GM12878 (cell line): ENCODE measurements at regions not wholly inside any gene's neighbourhood (a gene's known extent, or its start where the extent isn't known, plus 50 kb on each side); places are given as distances from the start of the nearest gene placed in this dataset.

Experiments used
- ATAC-seq: fragments of 200-7000 bp; cut with Tn5 transposase; 3 replicates; pipeline ENCODE4 v1.9.1; 2020; ENCODE audit warnings: mild to moderate bottlenecking, moderate library complexity
- BruUV-seq: library from RNA; stranded (reverse); fragments of 400-500 nt; replicated peaks from 2 replicates; lab custom pipeline; 2021; lab: Mats Ljungman, UMichigan
- CTCF ChIA-PET: fragments of 300-600 bp; sonication (Branson Sonifier 250); formaldehyde crosslinking; extraction: SDS; loops from one replicate; lab custom pipeline; 2021; ENCODE audit warnings: inconsistent platforms; lab: Yijun Ruan, JAX
- POLR2A ChIA-PET: fragments of 350-600 bp; formaldehyde crosslinking; extraction: SDS; loops from one replicate; lab custom pipeline; 2021; ENCODE audit warnings: inconsistent platforms; lab: Charles Lee
- RAD21 ChIA-PET: fragments of 300-600 bp; sonication (Branson Sonifier 250); formaldehyde crosslinking; loops from one replicate; lab custom pipeline; 2023; ENCODE audit warnings: antibody characterized with exemption; ENCODE audit not compliant: unreplicated experiment; lab: Charles Lee
- SMC1A ChIA-PET: fragments of 300-600 bp; sonication (Branson Sonifier 250); formaldehyde crosslinking; loops from one replicate; lab custom pipeline; 2023; ENCODE audit not compliant: unreplicated experiment, uncharacterized antibody; lab: Charles Lee
- DNase-seq: peaks from one replicate; pipeline ENCODE4 v3.0.0-alpha.2; 2011; ENCODE audit warnings: low read depth, low spot score
- FAIRE-seq: peaks from 3 replicates; lab custom pipeline; 2011; peaks lifted over from hg19 to GRCh38; lab: Jason Lieb, UNC
- H2AFZ ChIP-seq: 2 replicates; pipeline ENCODE4 v1.6.0; 2011; ENCODE audit warnings: low read depth, low read length, control low read depth; ENCODE audit not compliant: control insufficient read depth
- H3K27ac ChIP-seq: 2 replicates; pipeline ENCODE4 v1.5.1; 2011; ENCODE audit warnings: control low read depth; ENCODE audit not compliant: control insufficient read depth, insufficient read depth
- H3K27me3 ChIP-seq, 2 experiments: replicated peaks in 1 of 2; 2 replicates each; pipeline versions ENCODE4 v1.6.0 to v1.6.1; 2011; ENCODE audit warnings: low read length in 1 of 2; ENCODE audit not compliant: control insufficient read depth in 2 of 2, insufficient read depth in 2 of 2
- H3K36me3 ChIP-seq, 2 experiments: 2 replicates each; pipeline ENCODE4 v1.5.1; 2011; ENCODE audit warnings: low read length in 1 of 2; ENCODE audit not compliant: control insufficient read depth in 2 of 2, insufficient read depth in 2 of 2
- H3K4me1 ChIP-seq: 2 replicates; pipeline ENCODE4 v1.6.1; 2011; ENCODE audit warnings: mild to moderate bottlenecking, low read length, moderate library complexity, mixed read lengths; ENCODE audit not compliant: control insufficient read depth, insufficient read depth
- H3K4me2 ChIP-seq: 2 replicates; pipeline ENCODE4 v1.6.0; 2011; ENCODE audit warnings: control low read depth; ENCODE audit not compliant: control insufficient read depth, insufficient read depth
- H3K4me3 ChIP-seq: fragments of 200-600 bp; sonication (generic); 2 replicates; pipeline ENCODE4 v1.5.1; 2016
- H3K79me2 ChIP-seq: 2 replicates; pipeline ENCODE4 v1.6.0; 2011; ENCODE audit warnings: low read length; ENCODE audit not compliant: control insufficient read depth, insufficient read depth
- H3K9ac ChIP-seq: 2 replicates; pipeline ENCODE4 v1.8.0; 2011; ENCODE audit warnings: low read length, control low read depth, mixed read lengths; ENCODE audit not compliant: control insufficient read depth, insufficient read depth
- H3K9me3 ChIP-seq: replicated peaks from 3 replicates; pipeline ENCODE4 v1.5.1; 2011; ENCODE audit warnings: mild to moderate bottlenecking, low read length; ENCODE audit not compliant: control insufficient read depth, insufficient read depth
- H4K20me1 ChIP-seq: 2 replicates; pipeline ENCODE4 v1.6.0; 2011; ENCODE audit not compliant: control insufficient read depth, insufficient read depth
- CBX3 ChIP-seq: fragments of 200-600 bp; sonication (generic); IDR thresholded peaks from 2 replicates; pipeline ENCODE4 v1.6.1; 2016; ENCODE audit warnings: low read depth, borderline replicate concordance
- CEBPB ChIP-seq, 2 experiments: fragments of 150-350 bp in 1 of 2; IDR thresholded peaks; 2 replicates each; pipeline ENCODE4 v1.6.1; 2012 to 2014; ENCODE audit warnings: low read depth in 2 of 2, low read length in 2 of 2, borderline replicate concordance in 1 of 2, inconsistent platforms in 1 of 2
- ESRRA ChIP-seq: IDR thresholded peaks from 2 replicates; pipeline ENCODE4 v1.6.1; 2012; ENCODE audit warnings: mild to moderate bottlenecking, low read length, improper control_type of control experiment
- GABPA ChIP-seq: IDR thresholded peaks from 2 replicates; pipeline ENCODE4 v1.6.1; 2014; ENCODE audit warnings: antibody characterized with exemption, low read depth, mild to moderate bottlenecking, inconsistent platforms
- GATAD2B ChIP-seq: fragments of 450-650 bp; conservative IDR thresholded peaks from 2 replicates; pipeline ENCODE4 v1.6.1; 2017; ENCODE audit warnings: low read depth, mild to moderate bottlenecking, moderate library complexity
- IKZF2 ChIP-seq, 2 experiments: fragments of 450-650 bp; IDR thresholded peaks; 2 replicates each; pipeline ENCODE4 v1.6.1; 2017; ENCODE audit warnings: mild to moderate bottlenecking in 2 of 2, moderate library complexity in 2 of 2
- KDM1A ChIP-seq: fragments of 200-600 bp; sonication (generic); IDR thresholded peaks from 2 replicates; pipeline ENCODE4 v1.6.1; 2016; ENCODE audit warnings: borderline replicate concordance
- NR2C1 ChIP-seq: fragments of 450-650 bp; IDR thresholded peaks from 2 replicates; pipeline ENCODE4 v1.6.1; 2017; ENCODE audit warnings: antibody characterized with exemption, mild to moderate bottlenecking, moderate library complexity
- RAD21 ChIP-seq: IDR thresholded peaks from 2 replicates; pipeline ENCODE4 v1.6.1; 2011; ENCODE audit warnings: mild to moderate bottlenecking, low read depth, low read length, moderate library complexity; ENCODE audit not compliant: insufficient read depth
- SKIL ChIP-seq: fragments of 450-650 bp; IDR thresholded peaks from 2 replicates; pipeline ENCODE4 v1.6.1; 2017; ENCODE audit warnings: mild to moderate bottlenecking, low read depth, inconsistent platforms; ENCODE audit not compliant: poor library complexity, severe bottlenecking
- ZBTB40 ChIP-seq: fragments of 450-650 bp; IDR thresholded peaks from 2 replicates; pipeline ENCODE4 v1.6.1; 2016; ENCODE audit warnings: mild to moderate bottlenecking, moderate library complexity, borderline replicate concordance
- ZNF687 ChIP-seq: fragments of 450-650 bp; IDR thresholded peaks from 2 replicates; pipeline ENCODE4 v1.6.1; 2017; ENCODE audit warnings: mild to moderate bottlenecking, moderate library complexity
- WGBS: methylation state at CpG from one replicate; pipeline ENCODE4 v1.1.6; 2016; ENCODE audit warnings: low lambda C conversion rate; ENCODE audit not compliant: insufficient replicate concordance, insufficient coverage; ENCODE audit errors: missing lambda C conversion rate; 5-methylcytosine and 5-hydroxymethylcytosine counted together
- in situ Hi-C: fragments of 300-500 bp; cut with MboI; formaldehyde crosslinking; loops from 9 replicates; pipeline ENCODE4 v1.14.3; 2018; ENCODE audit warnings: mixed read lengths
- intact Hi-C: fragments of 100-400 bp; cut with micrococcal nuclease; formaldehyde crosslinking; loops from one replicate; pipeline ENCODE4 v1.14.2; 2022; ENCODE audit not compliant: unreplicated experiment

GRCh38 chr15:81443040-81443820, 69.2 kb upstream of the TMC3 start:
- POLR2A ChIA-PET, result no interaction called here

More at GRCh38 chr15:81443040-81443820, 69.2 kb upstream of the TMC3 start:
- DNase-seq (no peak), FAIRE-seq (no peak), ATAC-seq (no peak)
- H3K79me2 ChIP-seq, result no peaks in the 10 kb centered on the region
- TF ChIP-seq NR2C1 (no peak), SKIL (no peak), ZNF687 (no peak), CEBPB (IDR thresholded peaks at IDR 0.05; ENCODE audit: borderline replicate concordance in 1 of 2, low read depth in 2 of 2, low read length in 2 of 2) (no peak), RAD21 (no peak), ESRRA (no peak), GATAD2B (no peak), GABPA (no peak), IKZF2 (IDR thresholded peaks at IDR 0.05) (no peak), KDM1A (no peak), ZBTB40 (no peak), CBX3 (no peak)
- SMC1A ChIA-PET, result no interaction called here
- H3K4me2 ChIP-seq, result no peak overlapping the region
- no peak overlapping the region for H2AFZ ChIP-seq
- H3K27ac ChIP-seq, result no peak overlapping the region
- H3K4me3 ChIP-seq, result no peak overlapping the region
- in situ Hi-C loops (no loop called here), intact Hi-C loops (no loop called here)
- H3K27me3 ChIP-seq, result no peaks in the 10 kb centered on the region
- BruUV-seq, result no TSS peak
- CTCF ChIA-PET, result no interaction called here
- RAD21 ChIA-PET, result no interaction called here
- no peak overlapping the region for H3K9ac ChIP-seq
- WGBS, result 21% methylated on average over 5 of the region's 5 CpGs
- no peaks in the 10 kb centered on the region for H3K4me1 ChIP-seq
- no peaks in the 10 kb centered on the region for H4K20me1 ChIP-seq
- H3K9me3 ChIP-seq, result no peaks in the 10 kb centered on the region; the same call in 2 of the 3 replicates
- H3K36me3 ChIP-seq, result no peaks in the 10 kb centered on the region
